B cell (primary cell): ENCODE measurements at regions not wholly inside any gene's neighbourhood (a gene's known extent, or its start where the extent isn't known, plus 50 kb on each side); places are given as distances from the start of the nearest gene placed in this dataset.

Experiments
- ATAC-seq: fragments of 200-7000 bp; cut with Tn5 transposase; one replicate; pipeline ENCODE4 v1.10.0; 2021; ENCODE audit warnings: low read depth, mild to moderate bottlenecking, moderate number of reproducible peaks, moderate library complexity
- CTCF ChIA-PET: fragments of 350-600 bp; sonication (Branson Sonifier 250); formaldehyde crosslinking; loops from one replicate; lab custom pipeline; 2021; ENCODE audit warnings: antibody characterized with exemption, inconsistent platforms; lab: Charles Lee
- POLR2A ChIA-PET: fragments of 350-600 bp; sonication (Branson Sonifier 250); formaldehyde crosslinking; loops from one replicate; lab custom pipeline; 2021; ENCODE audit warnings: antibody characterized with exemption; lab: Charles Lee
- DNase-seq: peaks from one replicate; pipeline ENCODE4 v3.0.0; 2013
- H2AFZ ChIP-seq: 2 replicates; pipeline ENCODE4 v1.6.1; 2012; ENCODE audit warnings: mild to moderate bottlenecking, low read depth, low read length; ENCODE audit not compliant: insufficient read depth, poor library complexity, severe bottlenecking
- H3K27ac ChIP-seq, 2 donors: 1 replicate in 1 of 2; 2 replicates in 1 of 2; pipeline ENCODE4 v1.5.1; 2012 to 2013; ENCODE audit warnings: low read length in 2 of 2, mild to moderate bottlenecking in 2 of 2, moderate library complexity in 1 of 2
- H3K27me3 ChIP-seq, 4 experiments: fragments of 200-600 bp in 1 of 4; sonication (generic) in 1 of 4; replicated peaks in 1 of 4; 1 replicate in 2 of 4; 2 replicates in 2 of 4; pipeline versions ENCODE4 v1.6.1 to v1.7.0; 2013 to 2016; ENCODE audit warnings: low read length in 3 of 4, mild to moderate bottlenecking in 2 of 4, mixed read lengths in 1 of 4, moderate library complexity in 1 of 4; ENCODE audit not compliant: insufficient read depth in 4 of 4, control insufficient read depth in 3 of 4; ENCODE audit errors: control extremely low read depth in 1 of 4
- H3K36me3 ChIP-seq, 2 experiments: replicated peaks in 1 of 2; 1 replicate in 1 of 2; 2 replicates in 1 of 2; pipeline versions ENCODE4 v1.6.1 to v1.7.1; 2013; ENCODE audit warnings: low read length in 1 of 2; ENCODE audit not compliant: insufficient read depth in 2 of 2, control insufficient read depth in 1 of 2; ENCODE audit errors: control extremely low read depth in 1 of 2, extremely low read depth in 1 of 2
- H3K4me1 ChIP-seq, 2 donors: fragments of 200-600 bp in 1 of 2; sonication (generic) in 1 of 2; 1 replicate in 1 of 2; 2 replicates in 1 of 2; pipeline versions ENCODE4 v1.5.1 to v1.6.1; 2013 to 2017; ENCODE audit warnings: low read length in 2 of 2; ENCODE audit not compliant: control insufficient read depth in 2 of 2, insufficient read depth in 2 of 2
- H3K4me2 ChIP-seq: replicated peaks from 2 replicates; pipeline ENCODE3; 2012; ENCODE audit warnings: mild to moderate bottlenecking, low read depth, low read length; ENCODE audit not compliant: poor library complexity, severe bottlenecking
- H3K4me3 ChIP-seq, 5 experiments: fragments of 200-600 bp in 1 of 5; sonication (generic) in 1 of 5; 1 replicate in 3 of 5; 2 replicates in 2 of 5; pipeline versions ENCODE4 v1.5.1 to v1.7.0; 2011 to 2016; ENCODE audit warnings: low read length in 4 of 5, mild to moderate bottlenecking in 4 of 5, low read depth in 2 of 5, control low read depth in 1 of 5, moderate library complexity in 1 of 5; ENCODE audit not compliant: insufficient read depth in 1 of 5; ENCODE audit errors: control extremely low read depth in 1 of 5, extremely low read depth in 1 of 5
- H3K79me2 ChIP-seq: fragments of 200-600 bp; sonication (generic); one replicate; pipeline ENCODE4 v1.6.0; 2016; ENCODE audit warnings: low read length; ENCODE audit not compliant: control insufficient read depth, insufficient read depth
- H3K9ac ChIP-seq: fragments of 200-600 bp; sonication (generic); 2 replicates; pipeline ENCODE4 v1.6.1; 2017; ENCODE audit warnings: mild to moderate bottlenecking, low read length, moderate library complexity
- H3K9me3 ChIP-seq, 3 donors: one replicate each; pipeline versions ENCODE4 v1.6.1 to v1.7.1; 2013; ENCODE audit warnings: low read length in 2 of 3; ENCODE audit not compliant: control insufficient read depth in 2 of 3, insufficient read depth in 1 of 3; ENCODE audit errors: control extremely low read depth in 1 of 3
- H4K20me1 ChIP-seq: 2 replicates; pipeline ENCODE4 v1.6.0; 2012; ENCODE audit warnings: mild to moderate bottlenecking, low read length; ENCODE audit not compliant: insufficient read depth, control insufficient read depth, poor library complexity, severe bottlenecking
- H3K27ac Mint-ChIP-seq: one replicate; pipeline ENCODE4 v1.8.0; 2021; ENCODE audit warnings: mixed read lengths
- H3K27me3 Mint-ChIP-seq: one replicate; pipeline ENCODE4 v1.8.0; 2021; ENCODE audit warnings: mixed read lengths
- H3K4me1 Mint-ChIP-seq: one replicate; pipeline ENCODE4 v1.8.0; 2021; ENCODE audit warnings: mixed read lengths
- H3K4me3 Mint-ChIP-seq: one replicate; pipeline ENCODE4 v1.8.0; 2021; ENCODE audit warnings: mixed read lengths
- H3K9me3 Mint-ChIP-seq: one replicate; pipeline ENCODE4 v1.8.0; 2022; ENCODE audit warnings: mixed read lengths; ENCODE audit not compliant: insufficient read depth
- EZH2 ChIP-seq: IDR thresholded peaks from 2 replicates; pipeline ENCODE4 v1.6.1; 2012; ENCODE audit warnings: borderline replicate concordance, low read depth, mild to moderate bottlenecking, moderate library complexity, low read length; ENCODE audit not compliant: insufficient read depth, poor library complexity, severe bottlenecking
- WGBS: methylation state at CpG from one replicate; pipeline ENCODE4 v1.1.5; 2013; ENCODE audit warnings: missing lambda C conversion rate; ENCODE audit not compliant: insufficient coverage; 5-methylcytosine and 5-hydroxymethylcytosine counted together
- intact Hi-C: fragments of 100-400 bp; cut with micrococcal nuclease; formaldehyde crosslinking; loops from one replicate; pipeline ENCODE4 v1.10.0; 2022
- TF ChIP-seq, protein P1 (sequence below): fragments of 200-600 bp; IDR thresholded peaks from one replicate; pipeline ENCODE4 v1.8.0; 2022; ENCODE audit warnings: antibody characterized with exemption, mild to moderate bottlenecking

DNA sequence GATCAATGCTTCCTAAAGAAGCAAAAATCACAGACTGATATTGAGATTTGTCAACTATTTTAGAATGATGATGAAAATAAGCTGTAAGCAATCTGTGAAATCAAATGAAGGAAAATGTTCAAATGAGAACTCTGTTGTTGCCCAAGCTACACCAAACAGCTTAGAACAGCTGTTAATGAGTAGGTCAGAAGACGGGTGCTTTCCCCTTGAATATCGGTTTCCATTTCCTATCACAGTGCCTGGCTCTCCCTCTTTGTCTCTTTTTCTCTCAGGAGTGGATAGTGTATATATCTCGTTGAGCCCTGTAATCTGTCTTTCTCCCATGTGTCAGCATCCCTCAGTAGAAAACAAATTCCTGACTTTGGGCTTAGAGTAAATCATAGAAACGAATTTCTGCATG lies 1592.9 kb upstream of the TENM3 start:
- 67% methylated on average over 1 of the region's 4 CpGs for WGBS
- CTCF ChIA-PET: no interaction called here

DNA sequence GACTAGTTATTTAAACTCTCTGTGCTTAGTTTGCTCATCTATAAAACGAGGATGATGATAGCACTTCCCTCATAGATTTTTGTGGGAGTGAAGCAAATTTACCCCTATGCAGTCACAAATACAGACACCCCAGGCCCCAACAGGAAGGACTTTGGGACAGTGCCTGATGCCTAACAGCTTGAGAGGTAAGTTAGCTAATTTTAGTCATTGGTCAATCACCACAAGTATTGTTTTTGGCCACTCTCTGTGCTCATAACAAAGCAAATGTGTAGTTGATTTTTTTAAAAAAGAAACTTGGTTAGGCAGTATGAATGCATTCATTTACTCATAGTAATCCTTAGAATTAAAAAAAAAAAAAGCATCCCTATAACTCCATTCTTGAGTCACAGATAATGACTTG lies 1590.7 kb upstream of the TENM3 start:
- no peak for ATAC-seq
- CTCF ChIA-PET: no interaction called here
- no peaks in the 10 kb centered on the region for H3K9me3 Mint-ChIP-seq
- Histone ChIP-seq H3K4me2 (no peak overlapping the region), H4K20me1 (no peaks in the 10 kb centered on the region), H3K27ac (no peak overlapping the region), H3K9ac (no peak overlapping the region), H3K27me3 (no peaks in the 10 kb centered on the region), H3K4me3 (no peak overlapping the region), H3K36me3 (no peaks in the 10 kb centered on the region), H3K4me1 (no peaks in the 10 kb centered on the region), H3K79me2 (no peaks in the 10 kb centered on the region), H3K9me3 (no peaks in the 10 kb centered on the region), H2AFZ (no peak overlapping the region)
- no peak overlapping the region for H3K27ac Mint-ChIP-seq
- POLR2A ChIA-PET: no interaction called here
- DNase-seq: no peak
- intact Hi-C loops: no loop called here
- no peak for TF ChIP-seq EZH2
- TF ChIP-seq, protein P1, sequence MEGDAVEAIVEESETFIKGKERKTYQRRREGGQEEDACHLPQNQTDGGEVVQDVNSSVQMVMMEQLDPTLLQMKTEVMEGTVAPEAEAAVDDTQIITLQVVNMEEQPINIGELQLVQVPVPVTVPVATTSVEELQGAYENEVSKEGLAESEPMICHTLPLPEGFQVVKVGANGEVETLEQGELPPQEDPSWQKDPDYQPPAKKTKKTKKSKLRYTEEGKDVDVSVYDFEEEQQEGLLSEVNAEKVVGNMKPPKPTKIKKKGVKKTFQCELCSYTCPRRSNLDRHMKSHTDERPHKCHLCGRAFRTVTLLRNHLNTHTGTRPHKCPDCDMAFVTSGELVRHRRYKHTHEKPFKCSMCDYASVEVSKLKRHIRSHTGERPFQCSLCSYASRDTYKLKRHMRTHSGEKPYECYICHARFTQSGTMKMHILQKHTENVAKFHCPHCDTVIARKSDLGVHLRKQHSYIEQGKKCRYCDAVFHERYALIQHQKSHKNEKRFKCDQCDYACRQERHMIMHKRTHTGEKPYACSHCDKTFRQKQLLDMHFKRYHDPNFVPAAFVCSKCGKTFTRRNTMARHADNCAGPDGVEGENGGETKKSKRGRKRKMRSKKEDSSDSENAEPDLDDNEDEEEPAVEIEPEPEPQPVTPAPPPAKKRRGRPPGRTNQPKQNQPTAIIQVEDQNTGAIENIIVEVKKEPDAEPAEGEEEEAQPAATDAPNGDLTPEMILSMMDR: no peak
- H3K4me1 Mint-ChIP-seq: no peaks in the 10 kb centered on the region
- no peaks in the 10 kb centered on the region for H3K27me3 Mint-ChIP-seq
- WGBS: no CpG with 5 or more reads among the region's 1 CpG
- no peak overlapping the region for H3K4me3 Mint-ChIP-seq

More for the DNA sequence above, 1592.9 kb upstream of the TENM3 start:
- Histone ChIP-seq H3K79me2 (no peaks in the 10 kb centered on the region), H3K36me3 (no peaks in the 10 kb centered on the region), H3K4me3 (no peak overlapping the region), H2AFZ (no peak overlapping the region), H3K4me1 (no peaks in the 10 kb centered on the region), H3K27ac (no peak overlapping the region), H3K27me3 (no peaks in the 10 kb centered on the region), H3K9me3 (no peaks in the 10 kb centered on the region), H3K9ac (no peak overlapping the region), H4K20me1 (no peaks in the 10 kb centered on the region), H3K4me2 (no peak overlapping the region)
- Mint-ChIP-seq H3K4me1 (no peaks in the 10 kb centered on the region), H3K4me3 (no peak overlapping the region), H3K9me3 (no peaks in the 10 kb centered on the region), H3K27me3 (no peaks in the 10 kb centered on the region), H3K27ac (no peak overlapping the region)
- TF ChIP-seq, protein P1: no peak
- no peak for TF ChIP-seq EZH2
- ATAC-seq (no peak), DNase-seq (no peak)
- POLR2A ChIA-PET: no interaction called here
- intact Hi-C loops: no loop called here
